Colonic mucosa (tissue), 4 donors: ENCODE measurements at regions not wholly inside any gene's neighbourhood (a gene's known extent, or its start where the extent isn't known, plus 50 kb on each side); places are given as distances from the start of the nearest gene placed in this dataset.

Experiments used
- DNase-seq: peaks from one replicate; pipeline ENCODE4 v3.0.0-alpha.2; 2020
- H3K27ac ChIP-seq: fragments of 200-600 bp; one replicate; pipeline ENCODE4 v1.8.0; 2021
- H3K27me3 ChIP-seq: fragments of 200-600 bp; one replicate; pipeline ENCODE4 v1.8.0; 2021
- H3K36me3 ChIP-seq: fragments of 200-600 bp; one replicate; pipeline ENCODE4 v1.8.0; 2021
- H3K4me1 ChIP-seq: fragments of 200-600 bp; one replicate; pipeline ENCODE4 v1.8.0; 2021; ENCODE audit warnings: mild to moderate bottlenecking
- H3K4me3 ChIP-seq: fragments of 200-600 bp; one replicate; pipeline ENCODE4 v1.8.0; 2021
- H3K9ac ChIP-seq, 2 donors: one replicate each; pipeline ENCODE4 v1.7.0; 2013; ENCODE audit warnings: control low read depth in 2 of 2, low read depth in 2 of 2, low read length in 2 of 2
- H3K9me3 ChIP-seq: fragments of 200-600 bp; one replicate; pipeline ENCODE4 v1.8.0; 2021
- intact Hi-C: fragments of 100-400 bp; cut with DNase I; formaldehyde crosslinking; loops from one replicate; pipeline ENCODE4 v1.14.1; 2022
- TF ChIP-seq, protein P1 (sequence below): fragments of 200-600 bp; IDR thresholded peaks from one replicate; pipeline ENCODE4 v1.8.0; 2022; ENCODE audit warnings: antibody characterized with exemption, mild to moderate bottlenecking
- donor health status: healthy.
- donor health status: DM: no; HTN: no; CAD: no.
- donor health status: DM: no; HTN: no; CAD: no.

DNA sequence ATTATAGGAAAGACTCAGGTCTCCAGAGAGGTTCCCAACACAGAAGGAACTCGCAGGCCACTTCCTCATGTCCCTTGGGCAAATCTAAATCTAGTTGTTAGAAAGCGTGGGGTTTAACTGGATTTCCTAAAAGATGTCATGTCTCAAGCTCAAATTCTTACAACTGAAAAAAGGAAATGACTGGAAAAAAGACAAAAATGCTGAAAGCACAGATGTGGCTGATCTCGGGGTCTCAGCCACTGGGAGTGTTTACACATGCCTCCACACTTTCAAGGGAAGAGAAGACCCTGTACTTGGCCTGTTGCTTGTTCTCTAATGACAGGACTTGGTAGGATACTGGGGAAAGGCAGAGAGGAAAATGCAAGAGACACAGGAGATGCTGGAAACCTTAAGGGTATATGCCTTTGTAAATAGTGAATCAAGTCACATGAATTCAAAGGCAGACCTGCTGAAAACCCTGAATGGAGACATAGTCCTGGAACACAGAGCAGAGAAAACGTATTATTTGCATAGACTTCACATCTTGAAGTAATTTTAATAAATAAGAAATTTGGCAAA is 160.9 kb upstream of the MEIS1 start:
- Histone ChIP-seq H3K27ac (no peak overlapping the region), H3K36me3 (no peaks in the 10 kb centered on the region), H3K4me1 (no peaks in the 10 kb centered on the region), H3K9me3 (no peaks in the 10 kb centered on the region), H3K9ac (no peak overlapping the region), H3K27me3 (no peaks in the 10 kb centered on the region), H3K4me3 (no peak overlapping the region)
- intact Hi-C loops: no loop called here
- no peak for DNase-seq
- TF ChIP-seq, protein P1, sequence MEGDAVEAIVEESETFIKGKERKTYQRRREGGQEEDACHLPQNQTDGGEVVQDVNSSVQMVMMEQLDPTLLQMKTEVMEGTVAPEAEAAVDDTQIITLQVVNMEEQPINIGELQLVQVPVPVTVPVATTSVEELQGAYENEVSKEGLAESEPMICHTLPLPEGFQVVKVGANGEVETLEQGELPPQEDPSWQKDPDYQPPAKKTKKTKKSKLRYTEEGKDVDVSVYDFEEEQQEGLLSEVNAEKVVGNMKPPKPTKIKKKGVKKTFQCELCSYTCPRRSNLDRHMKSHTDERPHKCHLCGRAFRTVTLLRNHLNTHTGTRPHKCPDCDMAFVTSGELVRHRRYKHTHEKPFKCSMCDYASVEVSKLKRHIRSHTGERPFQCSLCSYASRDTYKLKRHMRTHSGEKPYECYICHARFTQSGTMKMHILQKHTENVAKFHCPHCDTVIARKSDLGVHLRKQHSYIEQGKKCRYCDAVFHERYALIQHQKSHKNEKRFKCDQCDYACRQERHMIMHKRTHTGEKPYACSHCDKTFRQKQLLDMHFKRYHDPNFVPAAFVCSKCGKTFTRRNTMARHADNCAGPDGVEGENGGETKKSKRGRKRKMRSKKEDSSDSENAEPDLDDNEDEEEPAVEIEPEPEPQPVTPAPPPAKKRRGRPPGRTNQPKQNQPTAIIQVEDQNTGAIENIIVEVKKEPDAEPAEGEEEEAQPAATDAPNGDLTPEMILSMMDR: no peak

DNA sequence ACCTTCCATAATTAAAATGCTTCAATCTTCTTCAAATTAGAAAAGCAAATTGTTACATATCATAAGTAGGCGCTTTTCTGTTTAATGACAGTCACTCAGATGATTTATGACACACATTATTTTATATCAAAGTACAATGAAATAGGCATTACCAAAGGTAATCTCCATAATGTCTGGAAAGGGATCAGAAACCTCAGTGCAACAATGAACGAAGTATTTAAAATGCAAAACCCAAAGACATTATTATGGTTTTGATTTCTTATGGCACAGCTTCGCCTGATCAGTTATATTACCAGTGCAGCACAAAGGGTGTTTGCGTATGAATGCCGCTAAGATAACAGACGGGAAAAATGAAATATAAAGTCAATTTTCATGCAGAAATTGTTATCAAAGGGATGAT is 162.2 kb upstream of the MEIS1 start:
- TF ChIP-seq, protein P1: no peak

DNA sequence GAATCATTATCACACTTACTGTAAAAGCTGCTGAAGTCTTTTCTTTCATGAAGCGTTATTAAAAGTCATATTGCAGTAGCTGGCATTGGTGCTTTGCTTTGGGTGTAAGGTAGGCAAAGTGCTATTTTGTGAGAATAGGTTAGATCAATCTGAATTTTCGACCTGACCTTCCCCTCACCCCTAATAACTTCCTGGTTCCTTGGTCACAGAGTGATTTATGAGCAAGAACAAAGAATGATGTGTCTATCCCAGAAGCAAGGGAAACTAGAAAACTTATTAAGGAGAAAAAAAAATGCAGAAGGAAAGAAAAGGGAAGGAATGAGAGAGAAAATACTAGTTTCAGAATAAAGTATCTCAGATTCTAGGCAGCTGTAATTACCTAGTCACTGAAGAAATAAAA is 163.1 kb upstream of the MEIS1 start:
- H3K9ac ChIP-seq: no peak overlapping the region
- H3K4me1 ChIP-seq: no peaks in the 10 kb centered on the region
- no peak overlapping the region for H3K27ac ChIP-seq
- H3K9me3 ChIP-seq: no peaks in the 10 kb centered on the region
- no peaks in the 10 kb centered on the region for H3K36me3 ChIP-seq
- TF ChIP-seq, protein P1: no peak
- DNase-seq: no peak
- no peaks in the 10 kb centered on the region for H3K27me3 ChIP-seq
- no peak overlapping the region for H3K4me3 ChIP-seq
- intact Hi-C loops: no loop called here

More for the DNA sequence above, 162.2 kb upstream of the MEIS1 start:
- no peak for DNase-seq
- Histone ChIP-seq H3K36me3 (no peaks in the 10 kb centered on the region), H3K4me3 (no peak overlapping the region), H3K27me3 (no peaks in the 10 kb centered on the region), H3K4me1 (no peaks in the 10 kb centered on the region), H3K9me3 (no peaks in the 10 kb centered on the region), H3K27ac (no peak overlapping the region), H3K9ac (no peak overlapping the region)
- intact Hi-C loops: no loop called here

DNA sequence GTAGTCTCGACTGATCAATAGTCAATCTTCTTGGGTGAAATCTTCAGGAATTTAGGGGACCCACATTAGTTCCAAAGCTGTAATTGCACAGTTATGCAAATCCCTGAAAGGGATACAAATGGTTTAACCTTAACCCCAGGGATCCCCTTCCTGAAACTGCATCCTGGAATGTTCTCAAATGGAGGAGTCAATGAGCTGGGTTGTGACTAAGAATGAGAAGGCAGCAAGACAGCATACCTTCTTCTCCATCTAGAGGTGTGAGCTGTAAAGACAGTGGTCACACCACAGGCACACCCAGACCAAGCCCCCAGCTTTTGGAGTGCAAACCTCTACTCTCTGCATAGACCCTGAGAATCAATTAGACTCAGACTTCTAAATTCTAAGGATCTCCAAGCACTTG is 164.7 kb upstream of the MEIS1 start:
- Histone ChIP-seq H3K27me3 (no peaks in the 10 kb centered on the region), H3K27ac (no peak overlapping the region), H3K36me3 (no peaks in the 10 kb centered on the region), H3K4me3 (no peak overlapping the region), H3K9me3 (no peaks in the 10 kb centered on the region), H3K4me1 (no peaks in the 10 kb centered on the region), H3K9ac (no peak overlapping the region)
- no peak for DNase-seq
- TF ChIP-seq, protein P1: no peak
- intact Hi-C loops: no loop called here

DNA sequence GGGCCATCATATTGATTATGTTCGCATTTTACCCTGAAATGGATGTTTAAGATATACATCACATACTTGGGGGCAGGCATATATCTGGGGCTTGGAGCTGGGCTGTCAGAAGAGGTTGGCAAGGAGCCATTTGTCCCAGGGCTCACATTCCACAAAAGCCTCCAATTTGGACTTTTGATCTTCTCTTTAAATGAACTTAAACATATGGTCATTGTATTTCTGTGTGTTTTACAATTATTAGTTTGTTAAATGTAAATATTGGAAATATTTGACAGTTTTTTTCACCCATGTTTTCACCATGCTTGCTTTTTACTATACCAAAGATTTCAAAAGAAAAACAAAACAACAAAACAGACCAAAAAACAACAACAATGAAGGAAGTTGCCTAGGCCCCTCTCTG is 165.8 kb upstream of the MEIS1 start:
- intact Hi-C loops: no loop called here
- Histone ChIP-seq H3K9ac (no peak overlapping the region), H3K4me3 (no peak overlapping the region), H3K4me1 (no peaks in the 10 kb centered on the region), H3K27ac (no peak overlapping the region), H3K9me3 (no peaks in the 10 kb centered on the region), H3K27me3 (no peaks in the 10 kb centered on the region), H3K36me3 (no peaks in the 10 kb centered on the region)
- TF ChIP-seq, protein P1: no peak
- DNase-seq: no peak
